Endodermal cell (in vitro differentiated cells): ENCODE measurements at regions not wholly inside any gene's neighbourhood (a gene's known extent, or its start where the extent isn't known, plus 50 kb on each side); places are given as distances from the start of the nearest gene placed in this dataset.

Experiments
- DNase-seq: peaks from one replicate; pipeline ENCODE4 v3.0.0-alpha.2; 2017
- H3K27ac ChIP-seq: 2 replicates; pipeline ENCODE4 v1.5.1; 2013; ENCODE audit warnings: mild to moderate bottlenecking, low read depth, low read length, moderate library complexity
- H3K27me3 ChIP-seq: 2 replicates; pipeline ENCODE4 v1.6.1; 2013; ENCODE audit warnings: mild to moderate bottlenecking, low read length, moderate library complexity; ENCODE audit not compliant: insufficient read depth, control insufficient read depth, poor library complexity, severe bottlenecking
- H3K36me3 ChIP-seq: 2 replicates; pipeline ENCODE4 v1.7.0; 2013; ENCODE audit warnings: mild to moderate bottlenecking, low read length, moderate library complexity; ENCODE audit not compliant: control insufficient read depth, insufficient read depth
- H3K4me1 ChIP-seq: one replicate; pipeline ENCODE4 v1.7.0; 2013; ENCODE audit warnings: low read length; ENCODE audit not compliant: control insufficient read depth, insufficient read depth
- H3K4me3 ChIP-seq: 2 replicates; pipeline ENCODE4 v1.5.1; 2013; ENCODE audit warnings: mild to moderate bottlenecking, low read length, moderate library complexity
- H3K9ac ChIP-seq: 2 replicates; pipeline ENCODE4 v1.6.1; 2013; ENCODE audit warnings: mild to moderate bottlenecking, low read length, moderate library complexity; ENCODE audit not compliant: poor library complexity, severe bottlenecking; ENCODE audit errors: extremely low read depth
- H3K9me3 ChIP-seq: 2 replicates; pipeline ENCODE4 v1.6.1; 2013; ENCODE audit warnings: mild to moderate bottlenecking, low read length, moderate library complexity; ENCODE audit not compliant: control insufficient read depth
- H3K27ac Mint-ChIP-seq: 2 replicates; pipeline ENCODE4 v1.8.0; 2020; ENCODE audit warnings: mixed read lengths
- H3K27me3 Mint-ChIP-seq: 2 replicates; pipeline ENCODE4 v1.8.0; 2021; ENCODE audit warnings: mild to moderate bottlenecking, mixed read lengths; ENCODE audit not compliant: insufficient read depth
- H3K36me3 Mint-ChIP-seq: 2 replicates; pipeline ENCODE4 v1.8.0; 2020; ENCODE audit warnings: low read depth, mixed read lengths
- H3K4me1 Mint-ChIP-seq: 2 replicates; pipeline ENCODE4 v1.8.0; 2020; ENCODE audit warnings: mixed read lengths
- H3K4me3 Mint-ChIP-seq: 2 replicates; pipeline ENCODE4 v1.8.0; 2020; ENCODE audit warnings: mild to moderate bottlenecking, moderate library complexity, mixed read lengths
- H3K9me3 Mint-ChIP-seq: 2 replicates; pipeline ENCODE4 v1.8.0; 2020; ENCODE audit warnings: mild to moderate bottlenecking, mixed read lengths
- CTCF ChIP-seq: fragments of 200-600 bp; sonication (generic); conservative IDR thresholded peaks from 2 replicates; pipeline ENCODE4 v1.5.0; 2021; ENCODE audit warnings: antibody characterized with exemption, mild to moderate bottlenecking
- WGBS, 2 experiments: methylation state at CpG; one replicate each; pipeline versions ENCODE4 v1.1.5 to v1.1.7; 2013; ENCODE audit warnings: missing lambda C conversion rate in 2 of 2, mixed read lengths in 1 of 2; ENCODE audit not compliant: insufficient coverage in 1 of 2, insufficient read length in 1 of 2; 5-methylcytosine and 5-hydroxymethylcytosine counted together

GRCh38 chr18:78031589-78031988 is 781.9 kb downstream of the GALR1 start:
- Histone ChIP-seq H3K4me1 (no peaks in the 10 kb centered on the region), H3K4me3 (no peak overlapping the region), H3K9ac (no peak overlapping the region), H3K9me3 (no peaks in the 10 kb centered on the region), H3K36me3 (no peaks in the 10 kb centered on the region), H3K27ac (no peak overlapping the region), H3K27me3 (no peaks in the 10 kb centered on the region)
- 90 to 92% methylated on average over 3 to 6 of the region's 6 CpGs for WGBS, 2 experiments
- no peaks in the 10 kb centered on the region for H3K4me1 Mint-ChIP-seq
- no peaks in the 10 kb centered on the region for H3K36me3 Mint-ChIP-seq
- DNase-seq, result no peak
- H3K27ac Mint-ChIP-seq, result no peak overlapping the region
- H3K9me3 Mint-ChIP-seq, result no peaks in the 10 kb centered on the region
- H3K4me3 Mint-ChIP-seq, result no peak overlapping the region
- no peak for TF ChIP-seq CTCF
- no peaks in the 10 kb centered on the region for H3K27me3 Mint-ChIP-seq

GRCh38 chr18:78031991-78032390 is 782.3 kb downstream of the GALR1 start:
- H3K36me3 ChIP-seq, result no peaks in the 10 kb centered on the region
- Mint-ChIP-seq H3K4me3 (no peak overlapping the region), H3K27me3 (no peaks in the 10 kb centered on the region), H3K9me3 (no peaks in the 10 kb centered on the region), H3K4me1 (no peaks in the 10 kb centered on the region), H3K27ac (no peak overlapping the region), H3K36me3 (no peaks in the 10 kb centered on the region)
- H3K27me3 ChIP-seq, result no peaks in the 10 kb centered on the region
- no peak for TF ChIP-seq CTCF
- no peak overlapping the region for H3K4me3 ChIP-seq
- 93 to 100% methylated on average over 4 to 8 of the region's 8 CpGs for WGBS, 2 experiments
- no peaks in the 10 kb centered on the region for H3K9me3 ChIP-seq
- no peaks in the 10 kb centered on the region for H3K4me1 ChIP-seq
- H3K9ac ChIP-seq, result no peak overlapping the region
- no peak overlapping the region for H3K27ac ChIP-seq
- no peak for DNase-seq

GRCh38 chr18:78032574-78032973 is 782.9 kb downstream of the GALR1 start:
- Mint-ChIP-seq H3K4me3 (no peak overlapping the region), H3K27me3 (no peaks in the 10 kb centered on the region), H3K36me3 (no peaks in the 10 kb centered on the region), H3K9me3 (no peaks in the 10 kb centered on the region), H3K27ac (no peak overlapping the region), H3K4me1 (no peaks in the 10 kb centered on the region)
- no peak overlapping the region for H3K4me3 ChIP-seq
- 90 to 92% methylated on average over 3 to 5 of the region's 6 CpGs for whole genome bisulfite sequencing, 2 experiments
- no peaks in the 10 kb centered on the region for H3K9me3 ChIP-seq
- H3K9ac ChIP-seq, result no peak overlapping the region
- no peak for TF ChIP-seq CTCF
- H3K36me3 ChIP-seq, result no peaks in the 10 kb centered on the region
- H3K27ac ChIP-seq, result no peak overlapping the region
- no peak for DNase-seq
- H3K4me1 ChIP-seq, result no peaks in the 10 kb centered on the region
- H3K27me3 ChIP-seq, result no peaks in the 10 kb centered on the region
